NCI-H526 treated with DMSO at 0.1 percent for 48 hours (cell line): ENCODE measurements at regions not wholly inside any gene's neighbourhood (a gene's known extent, or its start where the extent isn't known, plus 50 kb on each side); places are given as distances from the start of the nearest gene placed in this dataset.
"Not testable (repeated sequence)": the region's sequence is repeated elsewhere in the genome, so short reads cannot be mapped to it uniquely, and the experiment has no call there.

ENCODE experiments used
- DNase-seq: peaks from one replicate; lab custom pipeline; 2025; lab: John Stamatoyannopoulos, UW

DNA sequence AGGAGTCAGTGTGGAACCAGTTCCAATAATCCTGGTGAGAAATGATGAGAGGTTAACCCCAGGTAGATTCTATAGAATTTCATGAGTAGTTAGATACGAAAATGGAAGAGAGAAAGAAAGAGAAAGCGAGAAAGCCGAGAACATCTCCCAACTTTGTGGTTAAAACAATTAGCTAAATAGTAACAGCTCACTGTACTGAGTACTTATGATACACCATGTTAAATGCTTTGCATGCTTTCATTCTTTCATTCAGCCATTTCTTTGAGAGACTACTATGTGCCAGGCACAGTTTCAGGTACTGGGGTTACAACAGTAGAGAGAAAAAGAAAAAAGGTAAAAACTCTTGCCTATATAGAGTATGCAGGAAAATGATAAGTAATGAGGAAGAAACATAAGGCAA is 109.7 kb upstream of the SYT6 start:
- DNase-seq: no peak

DNA sequence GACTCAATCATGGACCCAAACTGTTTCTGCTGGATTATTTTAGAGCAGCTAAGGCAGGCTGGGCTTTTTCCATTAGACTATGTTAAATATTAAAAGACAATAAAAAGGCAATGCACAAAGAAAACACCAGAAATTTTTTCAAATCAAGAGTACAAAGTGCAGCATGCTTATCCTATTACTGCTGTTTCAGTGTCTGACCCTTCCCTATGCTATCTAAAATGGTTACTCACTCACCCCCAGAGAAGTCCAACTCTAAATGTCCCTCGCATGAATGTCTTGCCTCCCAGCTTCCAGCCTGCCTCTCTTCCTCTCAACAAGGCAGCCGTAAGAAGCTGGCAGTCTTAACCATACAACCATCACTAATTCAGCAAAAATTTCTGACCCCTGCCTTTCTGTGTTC is 108.7 kb upstream of the SYT6 start:
- no peak for DNase-seq

DNA sequence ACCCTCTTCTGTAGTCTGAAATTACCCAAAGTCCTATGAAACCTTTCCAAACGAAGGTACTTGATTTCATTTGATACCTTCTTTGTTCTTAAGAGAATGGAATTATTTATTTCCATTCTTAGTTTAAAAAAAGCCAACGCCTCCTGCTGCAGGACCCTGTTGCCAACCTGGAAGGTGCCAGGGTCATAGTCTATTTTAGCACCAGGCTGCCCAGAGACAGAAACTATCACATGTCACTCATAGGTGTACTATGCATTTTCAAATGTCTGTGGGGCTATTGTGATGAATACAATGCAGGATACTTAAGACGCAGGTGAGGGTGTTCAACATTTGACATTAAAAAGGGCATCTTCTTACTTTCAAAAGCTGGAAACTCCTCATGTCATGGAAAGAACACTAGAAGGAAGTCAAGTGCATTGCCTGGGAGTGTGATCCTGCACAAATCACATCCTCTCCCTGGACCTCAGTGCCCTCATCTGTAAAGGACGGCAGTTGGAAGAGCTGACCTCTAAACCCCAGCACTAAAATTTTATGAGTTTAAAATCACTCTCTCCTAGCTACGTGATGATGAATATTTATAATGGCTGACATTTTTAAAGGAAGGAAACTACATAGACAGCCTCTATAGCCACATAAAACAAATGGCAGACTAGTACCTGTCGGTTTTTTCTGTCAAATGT is 107.3 kb upstream of the SYT6 start:
- no peak for DNase-seq

DNA sequence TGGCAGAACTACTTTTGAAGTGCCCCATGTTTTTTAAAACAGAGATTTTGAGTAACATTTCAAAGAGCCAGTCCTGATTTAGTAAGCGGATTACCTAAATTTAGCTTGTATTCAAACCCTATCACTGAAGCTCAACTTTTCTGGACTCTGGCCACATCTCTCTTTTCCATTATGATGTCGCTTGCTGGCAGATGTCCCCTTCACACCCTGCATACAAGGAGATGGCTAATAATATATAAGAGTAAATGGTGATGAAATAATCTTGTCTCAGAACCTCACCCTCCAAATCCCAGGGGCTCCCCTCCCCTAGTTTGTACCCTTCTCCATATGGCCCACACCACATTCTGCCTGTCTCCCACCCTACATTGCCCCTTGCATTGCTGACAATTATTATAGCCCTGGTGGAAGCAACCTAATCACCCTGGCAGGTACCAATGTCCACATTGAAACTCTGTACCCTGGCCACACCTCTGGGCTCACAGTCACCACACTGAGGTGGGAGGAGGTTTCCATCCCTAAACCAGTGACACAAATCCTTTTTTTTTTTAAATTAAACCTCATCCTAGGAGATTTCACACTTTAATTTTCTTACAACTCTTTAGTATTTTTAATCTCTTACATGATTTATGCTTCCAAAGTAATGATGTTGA is 106.0 kb upstream of the SYT6 start:
- no peak for DNase-seq

DNA sequence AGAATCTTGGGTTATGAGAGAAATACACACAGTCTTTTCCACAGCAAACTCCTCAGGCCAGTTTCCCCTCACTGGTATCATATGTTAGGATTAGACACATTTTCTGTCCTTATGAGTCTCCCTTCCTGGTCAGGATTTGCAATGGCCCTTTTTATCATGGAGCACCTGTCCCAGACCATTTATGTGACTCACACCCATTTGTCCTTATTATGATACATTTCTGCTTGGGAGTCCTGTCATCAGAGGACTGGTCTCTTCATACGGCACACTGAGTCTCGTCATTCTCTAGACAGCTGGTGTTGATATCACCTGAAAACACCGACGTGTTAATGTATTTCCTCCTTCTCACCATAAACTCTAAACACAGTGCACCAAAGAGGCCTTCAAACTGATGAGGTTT is 105.0 kb upstream of the SYT6 start:
- DNase-seq: no peak

DNA sequence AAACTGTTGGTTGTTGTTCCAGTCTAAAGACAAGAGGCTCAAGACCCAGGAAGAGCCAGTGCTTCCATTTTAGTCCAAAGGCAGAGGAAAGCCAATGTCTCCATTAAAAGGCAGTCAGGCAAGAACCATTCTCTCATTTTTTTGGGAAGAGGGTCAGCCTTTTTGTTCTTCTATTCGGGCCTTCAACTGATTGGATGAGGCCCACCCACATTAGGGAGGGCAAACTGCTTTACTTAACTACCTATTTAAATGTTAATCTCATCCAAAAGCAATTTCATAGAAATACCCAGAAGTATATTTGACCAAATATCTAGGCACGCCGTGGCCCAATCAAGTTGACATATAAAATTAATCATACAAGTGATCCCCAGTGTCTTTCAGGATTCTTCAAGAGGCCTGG is 104.4 kb upstream of the SYT6 start:
- DNase-seq: no peak

DNA sequence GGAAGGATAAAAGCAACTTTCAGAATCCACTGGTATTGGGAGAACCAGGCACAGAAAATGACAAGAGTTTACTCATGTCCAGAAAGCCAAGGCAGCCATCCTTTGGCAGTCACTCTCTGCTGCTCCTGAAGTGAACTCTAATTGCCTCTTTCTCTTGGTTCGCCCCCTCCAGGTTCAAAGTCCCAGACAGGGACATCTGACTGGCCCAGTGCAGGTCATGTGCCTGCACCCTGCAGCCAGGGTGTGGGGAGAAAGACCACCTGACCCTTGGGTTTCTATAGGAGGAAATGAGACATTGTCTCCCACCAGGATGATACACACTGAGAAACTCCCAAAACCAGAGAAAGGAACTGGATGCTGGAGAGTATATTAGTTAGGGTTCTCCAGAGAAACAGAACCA is 103.9 kb upstream of the SYT6 start:
- DNase-seq: no peak

DNA sequence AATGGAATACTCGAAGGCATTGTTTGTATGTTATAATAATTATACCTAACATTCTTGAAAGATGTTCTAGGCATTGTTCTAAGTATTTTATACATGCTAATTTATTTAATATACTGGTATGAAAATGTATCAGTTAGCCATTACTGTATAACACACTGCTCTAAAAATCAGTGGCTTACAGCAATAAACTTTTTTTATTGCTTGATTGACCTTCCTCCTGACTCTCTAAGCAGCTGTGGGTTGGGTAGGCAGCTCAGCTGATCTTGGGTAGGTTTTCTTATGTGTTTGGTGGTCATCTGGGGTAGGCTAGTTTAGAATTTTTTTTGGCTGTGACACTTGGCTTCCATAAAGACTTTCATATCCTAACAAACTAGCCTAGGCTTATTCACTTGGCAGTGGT is 100.2 kb upstream of the SYT6 start:
- no peak for DNase-seq

DNA sequence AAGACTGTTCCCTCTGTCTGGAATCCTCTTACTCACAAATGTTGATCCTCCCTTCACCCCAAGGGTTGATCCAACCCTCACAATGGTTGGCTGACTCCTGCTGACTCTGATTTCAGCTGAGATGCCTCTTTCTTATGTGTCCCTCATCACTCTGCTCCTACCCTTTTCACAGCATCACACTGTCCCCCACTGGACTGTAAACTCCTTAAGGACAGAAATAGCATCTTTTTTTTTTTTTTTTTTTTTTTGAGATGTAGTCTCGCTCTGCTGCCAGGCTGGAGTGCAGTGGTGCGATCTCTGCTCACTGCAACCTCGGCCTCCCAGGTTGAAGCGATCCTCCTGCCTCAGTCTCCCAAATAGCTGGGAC is 97.9 kb upstream of the SYT6 start:
- DNase-seq: no peak

DNA sequence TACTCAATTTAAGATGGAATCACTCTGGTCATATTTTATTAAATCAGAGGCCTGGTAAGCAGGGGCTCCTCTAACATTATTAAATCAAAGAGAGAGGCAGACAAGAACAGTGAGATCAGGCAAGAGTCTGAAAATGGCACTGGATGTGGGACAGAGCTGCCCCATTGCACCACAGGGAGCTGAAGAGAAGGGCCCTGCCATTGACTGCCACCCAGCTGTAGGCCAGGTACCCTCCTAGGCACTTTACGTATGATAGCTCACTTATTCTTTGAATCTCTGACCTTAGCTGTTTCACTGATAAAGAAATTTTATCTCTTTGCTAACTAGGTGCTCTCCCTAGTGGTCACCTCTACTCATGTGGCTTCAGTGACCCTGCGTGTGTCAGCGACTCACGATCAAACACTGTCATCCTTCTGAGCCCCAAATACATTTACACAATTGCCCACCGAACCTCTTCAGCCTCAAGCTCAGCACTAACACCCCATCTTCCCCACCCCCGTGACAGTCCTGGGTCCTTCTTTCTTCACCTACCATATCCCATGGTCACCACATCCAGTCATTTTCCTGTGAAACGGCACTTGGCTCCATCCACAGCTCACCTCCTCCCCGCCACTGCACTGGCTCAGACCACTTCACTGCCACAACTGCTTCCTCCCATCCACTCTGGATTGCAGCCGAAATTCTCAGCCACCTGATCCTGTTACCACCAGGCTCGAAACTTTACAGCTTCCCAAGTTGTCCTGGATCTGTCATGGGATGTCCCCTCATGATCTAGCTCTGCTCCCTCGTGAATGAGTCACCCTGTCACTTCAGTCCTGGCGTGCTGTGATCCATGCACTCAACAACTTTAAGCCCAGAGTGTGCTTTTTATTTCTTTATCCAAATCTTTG is 97.3 kb upstream of the SYT6 start:
- DNase-seq: no peak

DNA sequence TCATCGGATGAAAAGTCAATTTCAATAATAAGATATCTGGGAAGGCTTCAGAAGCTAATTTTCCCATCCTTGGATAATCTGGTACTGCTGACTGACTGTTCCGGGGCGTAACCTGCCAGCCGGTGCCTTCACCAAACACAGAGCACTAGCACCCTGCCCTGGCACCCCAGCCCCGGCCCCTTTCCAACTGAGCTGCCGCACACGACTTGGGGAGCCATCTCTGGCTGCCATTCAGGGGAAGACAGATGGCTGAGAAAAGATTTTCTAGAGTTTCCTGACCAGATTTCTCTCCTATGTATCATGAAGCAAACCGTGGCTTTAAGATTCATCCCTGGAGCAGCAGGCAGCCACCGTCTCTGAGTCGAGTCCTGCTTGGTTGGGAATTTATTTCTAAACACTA is 96.0 kb upstream of the SYT6 start:
- DNase-seq: no peak

DNA sequence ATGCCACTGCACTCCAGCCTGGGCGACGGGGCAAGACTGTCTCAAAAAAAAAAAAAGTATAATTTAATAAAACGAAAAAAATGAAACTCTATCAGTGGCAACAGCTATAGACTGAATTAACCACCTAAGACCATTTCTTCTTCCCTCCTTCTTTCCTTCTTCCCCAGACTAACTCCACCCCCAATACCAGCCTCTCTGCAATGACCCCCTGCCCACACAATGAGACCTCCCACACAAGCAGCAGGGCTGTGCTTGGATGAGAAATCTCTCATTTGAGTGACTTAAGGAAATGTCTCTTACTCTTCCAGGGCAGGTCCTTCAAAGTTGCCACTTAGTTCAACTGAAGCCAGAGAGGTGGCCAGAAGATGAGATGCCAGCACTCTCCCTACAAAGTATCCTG is 94.5 kb upstream of the SYT6 start:
- no peak for DNase-seq

DNA sequence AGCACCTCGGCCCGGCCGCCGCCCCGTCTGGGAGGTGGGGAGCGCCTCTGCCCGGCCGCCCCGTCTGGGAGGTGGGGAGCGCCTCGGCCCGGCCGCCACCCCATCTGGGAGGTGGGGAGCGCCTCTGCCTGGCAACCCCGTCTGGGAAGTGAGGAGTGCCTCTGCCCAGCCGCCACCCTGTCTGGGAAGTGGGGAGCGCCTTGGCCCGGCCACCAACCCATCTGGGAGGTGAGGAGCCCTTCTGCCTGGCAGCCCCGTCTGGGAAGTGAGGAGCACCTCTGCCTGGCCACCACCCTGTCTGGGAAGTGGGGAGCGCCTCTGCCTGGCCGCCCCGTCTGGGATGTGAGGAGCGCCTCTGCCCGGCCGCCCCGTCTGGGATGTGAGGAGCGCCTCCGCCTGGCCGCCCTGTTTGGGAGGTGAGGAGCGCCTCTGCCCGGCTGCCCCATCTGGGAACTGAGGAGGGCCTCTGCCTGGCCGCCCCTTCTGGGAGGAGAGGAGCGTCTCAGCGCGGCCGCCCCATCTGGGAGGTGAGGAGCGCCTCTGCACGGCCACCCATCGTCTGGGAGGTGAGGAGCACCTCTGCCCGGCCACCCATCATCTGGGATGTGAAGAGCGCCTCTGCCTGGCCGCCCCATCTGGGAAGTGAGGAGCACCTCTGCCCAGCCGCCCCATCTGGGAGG is 89.0 kb upstream of the SYT6 start:
- DNase-seq: not testable (repeated sequence)

DNA sequence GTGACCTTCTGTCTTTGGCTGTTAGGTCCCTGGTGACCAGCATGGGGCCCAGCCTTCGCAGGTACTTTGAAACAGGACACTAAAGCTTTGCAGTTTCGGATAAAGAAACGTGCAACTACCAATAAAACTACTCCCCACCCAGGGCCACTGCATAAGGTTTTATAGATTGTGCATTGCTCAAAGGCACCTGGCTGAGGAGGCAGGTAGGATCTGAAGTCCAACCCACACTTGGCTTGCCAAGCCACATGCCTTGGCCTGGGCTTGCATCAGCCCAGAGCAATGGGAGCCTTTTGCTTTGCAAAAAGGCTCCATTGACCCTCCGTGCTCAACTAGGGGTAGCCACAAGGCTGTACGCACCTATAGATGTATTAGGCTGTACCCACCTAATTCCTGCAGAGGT is 84.4 kb upstream of the SYT6 start:
- no peak for DNase-seq

DNA sequence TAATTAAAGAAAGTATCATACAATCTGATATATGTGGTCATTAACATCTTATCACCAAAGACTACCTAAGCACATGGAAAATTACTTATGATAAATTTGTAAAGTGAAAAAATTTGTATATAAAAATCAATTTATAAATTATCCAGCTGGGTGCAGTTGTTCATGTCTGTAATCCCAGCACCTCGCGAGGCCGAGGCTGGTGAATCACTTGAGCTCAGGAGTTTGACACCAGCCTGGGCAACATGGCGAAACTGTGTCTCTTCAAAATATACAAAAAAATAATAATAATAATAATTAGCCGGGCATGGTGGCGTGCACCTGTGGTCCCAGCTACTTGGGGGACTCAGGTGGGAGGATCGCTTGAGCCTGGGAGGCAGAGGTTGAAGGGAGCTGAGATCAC is 82.8 kb upstream of the SYT6 start:
- no peak for DNase-seq

DNA sequence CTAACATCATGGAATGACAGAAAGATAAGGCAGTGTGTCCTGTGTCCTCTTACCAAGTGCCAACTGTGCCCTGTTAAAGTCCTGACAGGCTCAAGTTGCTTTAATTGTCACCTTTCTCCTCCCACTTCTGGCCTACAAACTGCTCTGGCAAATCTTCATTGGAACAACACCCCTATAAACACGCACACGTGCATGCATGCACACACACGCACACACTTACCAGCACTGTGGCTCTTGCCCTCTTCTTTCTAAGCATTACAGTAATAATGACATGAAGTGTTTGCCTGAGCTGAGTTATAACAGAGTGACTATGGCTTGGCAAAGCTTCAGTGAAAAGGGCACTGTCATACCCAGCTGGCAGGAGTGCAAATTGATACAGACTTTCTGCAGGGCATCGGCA is 82.3 kb upstream of the SYT6 start:
- no peak for DNase-seq

DNA sequence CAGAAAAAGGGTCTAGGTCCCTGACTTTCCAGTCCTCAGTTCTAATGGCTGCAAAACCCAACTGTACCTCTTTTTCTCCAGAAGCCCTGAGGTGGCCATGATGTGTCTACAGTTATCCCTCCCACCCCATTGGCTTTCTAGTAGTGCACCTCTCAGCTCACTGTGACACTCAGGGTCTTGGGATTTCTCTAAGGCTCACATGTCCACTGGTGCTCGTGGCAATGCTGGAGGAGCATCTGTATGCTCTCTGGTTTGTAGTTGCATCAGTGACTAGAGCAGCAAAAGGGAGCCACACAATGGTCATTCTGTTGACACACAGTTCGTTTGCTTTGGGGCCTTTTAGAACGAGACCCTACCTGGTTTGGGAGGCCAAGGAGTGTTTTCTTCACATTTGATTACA is 81.6 kb upstream of the SYT6 start:
- no peak for DNase-seq

DNA sequence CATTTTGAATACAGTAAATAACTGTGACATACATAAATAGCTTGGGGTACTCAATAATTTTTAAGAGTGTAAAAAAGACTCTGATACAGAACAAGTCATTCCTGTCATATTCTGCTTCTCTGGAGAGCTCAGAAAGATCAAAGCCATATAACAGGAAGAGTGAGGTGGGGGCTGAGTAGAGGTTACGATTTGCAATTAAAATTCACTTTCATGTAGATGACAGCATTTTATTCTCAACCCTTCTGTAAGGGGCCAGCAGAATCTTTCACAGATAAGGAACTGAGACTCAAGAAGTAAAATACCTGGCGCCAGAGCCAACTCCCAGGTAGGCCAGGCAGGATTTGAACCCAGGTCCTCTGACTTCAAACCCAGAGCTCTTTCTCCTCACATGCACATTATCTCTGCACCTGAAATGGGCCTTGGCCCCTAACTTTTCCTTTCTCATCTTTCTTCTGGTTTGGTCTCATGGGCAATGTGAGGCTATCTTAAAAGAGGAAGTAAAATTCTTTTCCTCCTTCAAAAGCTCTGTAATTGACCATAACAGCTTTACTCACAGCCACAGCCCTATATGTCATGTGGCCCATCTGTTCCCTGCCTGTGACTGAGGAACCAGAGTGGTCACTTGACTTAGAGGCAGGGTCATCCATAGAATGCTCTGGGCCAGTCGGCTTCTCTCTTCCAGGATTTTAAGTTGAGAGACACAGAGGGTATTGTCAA is 80.9 kb upstream of the SYT6 start:
- no peak for DNase-seq

DNA sequence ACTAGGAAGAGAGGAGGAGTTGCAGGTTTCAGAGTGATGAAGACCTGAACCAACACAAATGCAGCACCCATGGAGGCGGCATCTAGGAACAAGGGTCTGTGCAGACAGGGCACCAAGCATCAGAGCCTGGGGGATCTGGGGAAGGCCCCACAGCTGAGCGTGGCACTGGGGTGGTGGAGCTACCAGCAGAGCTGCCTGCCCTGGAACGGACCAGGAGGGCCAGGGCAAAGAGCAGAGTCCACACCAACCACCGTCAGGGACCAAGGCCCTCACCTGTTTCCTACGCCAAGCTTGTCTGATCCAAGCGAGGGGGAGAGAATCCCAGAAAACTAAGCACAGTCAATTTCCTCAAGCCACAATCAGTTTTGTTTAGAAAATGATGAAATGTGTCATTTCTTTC is 79.0 kb upstream of the SYT6 start:
- DNase-seq: no peak

DNA sequence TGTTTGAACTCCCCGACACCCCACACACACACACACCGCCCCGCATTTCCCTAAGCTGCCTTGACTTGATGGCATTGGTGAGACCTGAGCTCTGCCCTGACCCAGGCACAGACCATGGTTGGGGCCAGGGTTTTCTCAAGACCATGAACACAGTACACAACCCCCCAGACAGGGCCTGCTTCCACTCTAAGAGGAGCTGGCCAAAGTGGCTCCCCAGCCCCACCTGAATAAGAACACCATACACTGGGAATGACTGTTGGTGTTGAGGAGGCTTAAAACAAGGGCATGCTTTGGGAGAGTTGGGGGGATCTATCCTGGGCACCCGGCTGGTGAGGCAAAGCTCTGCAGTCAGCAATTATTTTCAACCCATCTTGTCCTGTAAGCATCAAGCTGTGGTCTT is 77.6 kb upstream of the SYT6 start:
- DNase-seq: no peak

DNA sequence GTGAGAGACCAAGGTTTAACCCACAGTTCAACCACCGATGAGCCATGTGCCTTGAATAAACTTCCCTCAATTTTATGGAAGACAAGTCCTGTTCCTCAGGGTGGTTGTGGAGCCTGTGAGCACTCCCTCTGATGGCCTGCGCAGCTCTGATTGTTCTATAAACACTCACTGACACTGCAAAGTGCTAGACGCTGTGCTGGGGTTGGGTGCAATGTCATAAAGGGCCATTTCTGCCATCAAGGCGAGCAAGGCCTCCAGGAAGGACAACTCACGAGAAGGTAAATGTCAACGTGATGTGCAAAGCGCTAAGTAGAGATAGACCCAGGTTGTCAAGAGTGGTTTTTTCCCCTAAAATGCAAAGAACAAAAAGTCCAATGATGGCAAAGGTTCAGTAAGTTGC is 75.7 kb upstream of the SYT6 start:
- DNase-seq: no peak

DNA sequence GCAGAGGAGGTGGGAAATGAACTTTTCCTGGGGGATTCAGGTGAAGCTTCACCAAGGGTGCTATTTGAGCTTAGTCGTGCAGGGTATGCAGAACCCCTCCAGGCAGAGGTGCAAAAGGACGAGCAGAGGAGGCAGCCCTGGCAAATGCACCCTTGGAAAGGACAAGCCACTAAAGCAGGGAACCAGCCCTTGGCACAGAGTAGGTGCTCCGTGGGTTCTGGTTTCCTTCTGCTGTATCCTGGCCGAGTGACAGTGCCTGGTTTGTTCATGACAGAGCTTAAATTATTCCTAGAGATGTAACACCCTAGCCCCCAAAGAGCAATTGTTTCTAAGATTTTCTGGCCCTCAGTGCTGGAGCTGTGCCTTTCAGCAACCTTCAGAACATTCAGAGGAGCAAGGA is 73.4 kb upstream of the SYT6 start:
- DNase-seq: no peak
